Sigmoid colon (tissue), 6 donors: ENCODE measurements at regions not wholly inside any gene's neighbourhood (a gene's known extent, or its start where the extent isn't known, plus 50 kb on each side); places are given as distances from the start of the nearest gene placed in this dataset.

ENCODE experiments used
- DNase-seq: peaks from one replicate; pipeline ENCODE4 v3.0.0-alpha.2; 2019
- H3K27ac ChIP-seq, 4 donors: fragments of 200-600 bp; sonication (generic); one replicate each; pipeline ENCODE4 v1.5.1; 2016 to 2019; ENCODE audit warnings: mild to moderate bottlenecking in 1 of 4
- H3K27me3 ChIP-seq, 3 donors: fragments of 200-600 bp; sonication (generic); one replicate each; pipeline ENCODE4 v1.5.1; 2019; ENCODE audit warnings: mild to moderate bottlenecking in 1 of 3
- H3K36me3 ChIP-seq, 4 donors: fragments of 200-600 bp; sonication (generic); one replicate each; pipeline ENCODE4 v1.5.1; 2016 to 2019
- H3K4me1 ChIP-seq, 4 donors: fragments of 200-600 bp; sonication (generic); one replicate each; pipeline ENCODE4 v1.5.1; 2017 to 2019
- H3K4me3 ChIP-seq, 4 donors: fragments of 200-600 bp; sonication (generic); one replicate each; pipeline ENCODE4 v1.5.1; 2017 to 2019; ENCODE audit warnings: mild to moderate bottlenecking in 2 of 4, moderate library complexity in 1 of 4
- H3K9me3 ChIP-seq, 4 donors: fragments of 200-600 bp in 3 of 4; sonication (generic) in 3 of 4; one replicate each; pipeline versions ENCODE4 v1.5.1 to v1.6.1; 2013 to 2019
- CTCF ChIP-seq, 4 experiments: fragments of 450-650 bp in 3 of 4; fragments of 200-600 bp in 1 of 4; IDR thresholded peaks; one replicate each; pipeline ENCODE4 v1.5.1; 2016 to 2019; ENCODE audit warnings: antibody characterized with exemption in 4 of 4, mild to moderate bottlenecking in 3 of 4, moderate library complexity in 2 of 4
- EP300 ChIP-seq, 4 donors: sonication (generic); formaldehyde crosslinking; IDR thresholded peaks; one replicate each; pipeline ENCODE4 v1.6.1; 2017; ENCODE audit warnings: antibody characterized with exemption in 4 of 4
- POLR2A ChIP-seq, 2 donors: fragments of 450-650 bp; IDR thresholded peaks; one replicate each; pipeline ENCODE4 v1.6.1; 2016; ENCODE audit warnings: antibody characterized with exemption in 2 of 2, mild to moderate bottlenecking in 2 of 2, moderate library complexity in 2 of 2
- POLR2AphosphoS5 ChIP-seq, 4 donors: sonication (generic); formaldehyde crosslinking; IDR thresholded peaks; one replicate each; pipeline ENCODE4 v1.6.1; 2017; ENCODE audit warnings: antibody characterized with exemption in 4 of 4
- WGBS, 2 donors: extraction: QIAGEN DNeasy Blood & Tissue Kit; methylation state at CpG; one replicate each; pipeline ENCODE4 v1.1.7; 2013; 5-methylcytosine and 5-hydroxymethylcytosine counted together
- intact Hi-C: fragments of 100-400 bp; cut with DNase I; formaldehyde crosslinking; loops from one replicate; pipeline ENCODE4 v1.15.1; 2023
- donor health status: healthy with polysubstance abuse.
- donor health status: healthy.

GRCh38 chr18:25516747-25517498 is 165.0 kb upstream of the ZNF521 start:
- H3K4me3 ChIP-seq: no peak overlapping the region
- no peaks in the 10 kb centered on the region for H3K36me3 ChIP-seq
- TF ChIP-seq POLR2A (IDR thresholded peaks at IDR 0.05) (no peak), EP300 (IDR thresholded peaks at IDR 0.05) (no peak), POLR2AphosphoS5 (IDR thresholded peaks at IDR 0.05) (no peak), CTCF (IDR thresholded peaks at IDR 0.05) (no peak)
- intact Hi-C loops: no loop called here
- 81 to 84% methylated on average over 7 of the region's 7 CpGs for WGBS, 2 donors
- no peaks in the 10 kb centered on the region for H3K27me3 ChIP-seq
- no peak overlapping the region for H3K27ac ChIP-seq
- H3K9me3 ChIP-seq: no peaks in the 10 kb centered on the region
- H3K4me1 ChIP-seq: no peaks in the 10 kb centered on the region
- no peak for DNase-seq

GRCh38 chr18:25516121-25516520 is 164.2 kb upstream of the ZNF521 start:
- no peak for TF ChIP-seq POLR2AphosphoS5 (IDR thresholded peaks at IDR 0.05)
- no peak for TF ChIP-seq EP300 (IDR thresholded peaks at IDR 0.05)
- no peak for TF ChIP-seq POLR2A (IDR thresholded peaks at IDR 0.05)
- no peak for TF ChIP-seq CTCF (IDR thresholded peaks at IDR 0.05)
- Histone ChIP-seq H3K27me3 (no peaks in the 10 kb centered on the region), H3K4me3 (no peak overlapping the region), H3K36me3 (no peaks in the 10 kb centered on the region), H3K27ac (no peak overlapping the region), H3K9me3 (no peaks in the 10 kb centered on the region), H3K4me1 (no peaks in the 10 kb centered on the region)
- no peak for DNase-seq
- WGBS, 2 donors: 53 to 63% methylated on average over 5 of the region's 5 CpGs
- intact Hi-C loops: no loop called here

GRCh38 chr18:25510096-25510495 is 158.1 kb upstream of the ZNF521 start:
- intact Hi-C loops: no loop called here
- no peak for DNase-seq
- Histone ChIP-seq H3K27ac (no peak overlapping the region), H3K4me3 (no peak overlapping the region), H3K36me3 (no peaks in the 10 kb centered on the region), H3K27me3 (no peaks in the 10 kb centered on the region), H3K4me1 (no peaks in the 10 kb centered on the region), H3K9me3 (no peaks in the 10 kb centered on the region)
- TF ChIP-seq CTCF (IDR thresholded peaks at IDR 0.05): no peak
- TF ChIP-seq POLR2AphosphoS5 (IDR thresholded peaks at IDR 0.05): no peak
- TF ChIP-seq EP300 (IDR thresholded peaks at IDR 0.05): no peak
- TF ChIP-seq POLR2A (IDR thresholded peaks at IDR 0.05): no peak
- WGBS, 2 donors: 39 to 42% methylated on average over 2 of the region's 2 CpGs

GRCh38 chr18:25503567-25504081 is 151.7 kb upstream of the ZNF521 start:
- peaks cover 0 to 6% (median 2%) of the 10 kb centered on the region in 4 donors for H3K4me1 ChIP-seq
- H3K27me3 ChIP-seq: no peaks in the 10 kb centered on the region
- peak overlapping the region; percentile 41 to 67 (median 58) for H3K27ac ChIP-seq
- peak in 3 of 4 donors; percentile 39 to 82 (median 43) for TF ChIP-seq POLR2AphosphoS5 (IDR thresholded peaks at IDR 0.05)
- TF ChIP-seq CTCF (IDR thresholded peaks at IDR 0.05): no peak
- TF ChIP-seq POLR2A (IDR thresholded peaks at IDR 0.05): no peak
- TF ChIP-seq EP300 (IDR thresholded peaks at IDR 0.05): no peak
- intact Hi-C loops: loop anchor here (1.0 kb wide), 1 partner anchor 151 kb away; the partner anchor contains the start of gene ZNF521
- H3K4me3 ChIP-seq: peak overlapping the region; percentile 29 to 45 (median 40)
- 5 to 12% methylated on average over 11 of the region's 11 CpGs for WGBS, 2 donors
- no peaks in the 10 kb centered on the region for H3K9me3 ChIP-seq
- DNase-seq: peak; percentile 87
- H3K36me3 ChIP-seq: no peaks in the 10 kb centered on the region
